Activated T-helper 17 cell treated with anti-CD3 and anti-CD28 coated beads, Interleukin-2, amount 50 U/mL, for 72 hours (primary cell): ENCODE measurements at regions not wholly inside any gene's neighbourhood (a gene's known extent, or its start where the extent isn't known, plus 50 kb on each side); places are given as distances from the start of the nearest gene placed in this dataset.
"Not testable (repeated sequence)": the region's sequence is repeated elsewhere in the genome, so short reads cannot be mapped to it uniquely, and the experiment has no call there.

Experiments used
- ATAC-seq: fragments of 150-1000 bp; cut with Tn5 transposase; replicated peaks from 2 replicates; pipeline ENCODE4 v1.10.0; 2021; ENCODE audit warnings: mild to moderate bottlenecking, moderate library complexity
- H3K27ac Mint-ChIP-seq: one replicate; pipeline ENCODE4 v1.8.0; 2022; ENCODE audit warnings: mixed read lengths
- H3K27me3 Mint-ChIP-seq: one replicate; pipeline ENCODE4 v1.8.0; 2022; ENCODE audit warnings: mixed read lengths
- H3K36me3 Mint-ChIP-seq: one replicate; pipeline ENCODE4 v1.8.0; 2022; ENCODE audit warnings: low read depth, mild to moderate bottlenecking, mixed read lengths
- H3K4me1 Mint-ChIP-seq: one replicate; pipeline ENCODE4 v1.8.0; 2022; ENCODE audit warnings: mixed read lengths
- H3K4me3 Mint-ChIP-seq: one replicate; pipeline ENCODE4 v1.8.0; 2022; ENCODE audit warnings: mild to moderate bottlenecking, mixed read lengths
- H3K9me3 Mint-ChIP-seq: one replicate; pipeline ENCODE4 v1.8.0; 2022; ENCODE audit warnings: mixed read lengths

- Mint-ChIP-seq H3K4me3 (no peak overlapping the region), H3K27ac (no peak overlapping the region), H3K27me3 (peaks cover 39% of the 10 kb centered on the region), H3K36me3 (no peaks in the 10 kb centered on the region), H3K4me1 (no peaks in the 10 kb centered on the region), H3K9me3 (no peaks in the 10 kb centered on the region)
- no peak for ATAC-seq
These were observed 213.7 kb upstream of the ARL4C start for GRCh38 chr2:234710587-234710986.

GRCh38 chr2:234710066-234710465 is 213.2 kb upstream of the ARL4C start:
- H3K27me3 Mint-ChIP-seq: peaks cover 37% of the 10 kb centered on the region
- peaks cover 4% of the 10 kb centered on the region for H3K4me1 Mint-ChIP-seq
- H3K27ac Mint-ChIP-seq: no peak overlapping the region

GRCh38 chr2:234708717-234709116 is 211.8 kb upstream of the ARL4C start:
- no peaks in the 10 kb centered on the region for H3K36me3 Mint-ChIP-seq
- no peak for ATAC-seq
- peaks cover 5% of the 10 kb centered on the region for H3K4me1 Mint-ChIP-seq
- H3K27ac Mint-ChIP-seq: no peak overlapping the region
- H3K4me3 Mint-ChIP-seq: no peak overlapping the region
- no peaks in the 10 kb centered on the region for H3K9me3 Mint-ChIP-seq
- H3K27me3 Mint-ChIP-seq: peaks cover 30% of the 10 kb centered on the region

More at GRCh38 chr2:234710066-234710465, 213.2 kb upstream of the ARL4C start:
- Mint-ChIP-seq H3K36me3 (no peaks in the 10 kb centered on the region), H3K9me3 (no peaks in the 10 kb centered on the region), H3K4me3 (no peak overlapping the region)
- ATAC-seq: no peak

- H3K4me3 Mint-ChIP-seq: no peak overlapping the region
- peaks cover 5% of the 10 kb centered on the region for H3K4me1 Mint-ChIP-seq
- H3K36me3 Mint-ChIP-seq: no peaks in the 10 kb centered on the region
- H3K27me3 Mint-ChIP-seq: peaks cover 28% of the 10 kb centered on the region
- no peaks in the 10 kb centered on the region for H3K9me3 Mint-ChIP-seq
- no peak overlapping the region for H3K27ac Mint-ChIP-seq
- no peak for ATAC-seq
These were observed 211.3 kb upstream of the ARL4C start for GRCh38 chr2:234708091-234708683.

- no peaks in the 10 kb centered on the region for H3K9me3 Mint-ChIP-seq
- no peak overlapping the region for H3K4me3 Mint-ChIP-seq
- H3K36me3 Mint-ChIP-seq: no peaks in the 10 kb centered on the region
- no peak overlapping the region for H3K27ac Mint-ChIP-seq
- no peak for ATAC-seq
- H3K27me3 Mint-ChIP-seq: peaks cover 34% of the 10 kb centered on the region
- H3K4me1 Mint-ChIP-seq: peaks cover 10% of the 10 kb centered on the region
These were observed 209.2 kb upstream of the ARL4C start for GRCh38 chr2:234706086-234706485.

GRCh38 chr2:234705108-234705507 is 208.2 kb upstream of the ARL4C start:
- Mint-ChIP-seq H3K4me3 (no peak overlapping the region), H3K36me3 (no peaks in the 10 kb centered on the region), H3K9me3 (no peaks in the 10 kb centered on the region), H3K27ac (peak overlapping the region; percentile 1), H3K4me1 (peaks cover 10% of the 10 kb centered on the region), H3K27me3 (peaks cover 35% of the 10 kb centered on the region)
- peak; percentile 94 for ATAC-seq

- peaks cover 10% of the 10 kb centered on the region for H3K4me1 Mint-ChIP-seq
- H3K9me3 Mint-ChIP-seq: no peaks in the 10 kb centered on the region
- no peak for ATAC-seq
- no peak overlapping the region for H3K27ac Mint-ChIP-seq
- peaks cover 28% of the 10 kb centered on the region for H3K27me3 Mint-ChIP-seq
- no peaks in the 10 kb centered on the region for H3K36me3 Mint-ChIP-seq
- H3K4me3 Mint-ChIP-seq: no peak overlapping the region
These were observed 206.4 kb upstream of the ARL4C start for GRCh38 chr2:234703258-234703657.

GRCh38 chr2:234702731-234703225 is 205.9 kb upstream of the ARL4C start:
- H3K4me3 Mint-ChIP-seq: no peak overlapping the region
- H3K27ac Mint-ChIP-seq: no peak overlapping the region
- peaks cover 27% of the 10 kb centered on the region for H3K27me3 Mint-ChIP-seq

GRCh38 chr2:234701841-234702240 is 205.0 kb upstream of the ARL4C start:
- no peaks in the 10 kb centered on the region for H3K9me3 Mint-ChIP-seq
- H3K36me3 Mint-ChIP-seq: no peaks in the 10 kb centered on the region
- no peak overlapping the region for H3K4me3 Mint-ChIP-seq
- ATAC-seq: no peak
- peaks cover 25% of the 10 kb centered on the region for H3K27me3 Mint-ChIP-seq
- H3K27ac Mint-ChIP-seq: no peak overlapping the region
- peaks cover 10% of the 10 kb centered on the region for H3K4me1 Mint-ChIP-seq

More at GRCh38 chr2:234702731-234703225, 205.9 kb upstream of the ARL4C start:
- Mint-ChIP-seq H3K4me1 (peaks cover 10% of the 10 kb centered on the region), H3K36me3 (no peaks in the 10 kb centered on the region), H3K9me3 (no peaks in the 10 kb centered on the region)
- no peak for ATAC-seq

- Mint-ChIP-seq H3K4me1 (peaks cover 10% of the 10 kb centered on the region), H3K27ac (no peak overlapping the region), H3K36me3 (no peaks in the 10 kb centered on the region), H3K27me3 (peaks cover 28% of the 10 kb centered on the region), H3K4me3 (no peak overlapping the region), H3K9me3 (peaks cover 3% of the 10 kb centered on the region)
- ATAC-seq: no peak
These were observed 204.5 kb upstream of the ARL4C start for GRCh38 chr2:234701421-234701820.

GRCh38 chr2:234699456-234699855 is 202.6 kb upstream of the ARL4C start:
- peaks cover 7% of the 10 kb centered on the region for H3K9me3 Mint-ChIP-seq
- H3K4me1 Mint-ChIP-seq: peaks cover 5% of the 10 kb centered on the region
- H3K27ac Mint-ChIP-seq: no peak overlapping the region
- H3K27me3 Mint-ChIP-seq: peaks cover 25% of the 10 kb centered on the region
- no peak overlapping the region for H3K4me3 Mint-ChIP-seq
- H3K36me3 Mint-ChIP-seq: no peaks in the 10 kb centered on the region
- no peak for ATAC-seq

- H3K4me1 Mint-ChIP-seq, H3K27ac Mint-ChIP-seq, H3K36me3 Mint-ChIP-seq, ATAC-seq, H3K4me3 Mint-ChIP-seq, H3K9me3 Mint-ChIP-seq: not testable (repeated sequence)
- peaks cover 32% of the 10 kb centered on the region for H3K27me3 Mint-ChIP-seq
These were observed 200.5 kb upstream of the ARL4C start for GRCh38 chr2:234697300-234697876.

GRCh38 chr2:234695981-234696380 is 199.1 kb upstream of the ARL4C start:
- ATAC-seq: no peak
- Mint-ChIP-seq H3K9me3 (peaks cover 7% of the 10 kb centered on the region), H3K27ac (no peak overlapping the region), H3K4me3 (no peak overlapping the region), H3K36me3 (no peaks in the 10 kb centered on the region), H3K4me1 (no peaks in the 10 kb centered on the region), H3K27me3 (peaks cover 33% of the 10 kb centered on the region)

- no peak overlapping the region for H3K27ac Mint-ChIP-seq
- no peaks in the 10 kb centered on the region for H3K36me3 Mint-ChIP-seq
- H3K4me3 Mint-ChIP-seq: no peak overlapping the region
- ATAC-seq: peak; percentile 78
- no peaks in the 10 kb centered on the region for H3K4me1 Mint-ChIP-seq
- peaks cover 31% of the 10 kb centered on the region for H3K27me3 Mint-ChIP-seq
- H3K9me3 Mint-ChIP-seq: peaks cover 7% of the 10 kb centered on the region
These were observed 197.5 kb upstream of the ARL4C start for GRCh38 chr2:234694244-234695013.

- ATAC-seq, H3K4me1 Mint-ChIP-seq, H3K36me3 Mint-ChIP-seq, H3K4me3 Mint-ChIP-seq, H3K9me3 Mint-ChIP-seq, H3K27ac Mint-ChIP-seq: not testable (repeated sequence)
- H3K27me3 Mint-ChIP-seq: peaks cover 29% of the 10 kb centered on the region
These were observed 196.9 kb upstream of the ARL4C start for GRCh38 chr2:234693681-234694190.
